Body of pancreas (tissue), 4 donors: ENCODE measurements at regions not wholly inside any gene's neighbourhood (a gene's known extent, or its start where the extent isn't known, plus 50 kb on each side); places are given as distances from the start of the nearest gene placed in this dataset.

Experiments
- ATAC-seq: fragments of 150-250 bp; one replicate; pipeline ENCODE4 v1.9.1; 2016
- DNase-seq, 4 donors: peaks; one replicate each; pipeline ENCODE4 v3.0.0-alpha.2; 2019
- H3K27ac ChIP-seq, 4 donors: fragments of 200-600 bp; sonication (generic); 1 replicate in 3 of 4; 2 replicates in 1 of 4; pipeline versions ENCODE4 v1.5.1 to v1.6.1; 2016 to 2019; ENCODE audit warnings: mild to moderate bottlenecking in 1 of 4, mixed read lengths in 1 of 4, moderate library complexity in 1 of 4
- H3K27me3 ChIP-seq, 2 donors: fragments of 200-600 bp; sonication (generic); one replicate each; pipeline ENCODE4 v1.6.0; 2016; ENCODE audit warnings: mild to moderate bottlenecking in 1 of 2
- H3K36me3 ChIP-seq, 2 donors: fragments of 200-600 bp; sonication (generic); replicated peaks in 1 of 2; 2 replicates each; pipeline ENCODE4 v1.5.1; 2016; ENCODE audit warnings: low read depth in 2 of 2; ENCODE audit not compliant: insufficient read depth in 1 of 2
- H3K4me1 ChIP-seq: fragments of 200-600 bp; sonication (generic); one replicate; pipeline ENCODE4 v1.6.0; 2016
- H3K4me3 ChIP-seq, 2 donors: fragments of 200-600 bp; sonication (generic); 1 replicate in 1 of 2; 2 replicates in 1 of 2; pipeline ENCODE4 v1.5.1; 2016 to 2019
- H3K9me3 ChIP-seq, 3 donors: fragments of 200-600 bp; sonication (generic); 1 replicate in 2 of 3; 2 replicates in 1 of 3; pipeline ENCODE4 v1.5.1; 2016
- CTCF ChIP-seq, 7 experiments: fragments of 450-650 bp in 4 of 7; fragments of 200-600 bp in 3 of 7; sonication (generic) in 3 of 7; IDR thresholded peaks; one replicate each; pipeline ENCODE4 v1.5.1; 2016 to 2019; ENCODE audit warnings: antibody characterized with exemption in 7 of 7
- POLR2A ChIP-seq, 3 donors: fragments of 450-650 bp; IDR thresholded peaks; one replicate each; pipeline ENCODE4 v1.6.1; 2016; ENCODE audit warnings: antibody characterized with exemption in 3 of 3, mild to moderate bottlenecking in 2 of 3
- WGBS, 2 donors: methylation state at CpG; one replicate each; pipeline ENCODE4 v1.1.5; 2017; 5-methylcytosine and 5-hydroxymethylcytosine counted together
- intact Hi-C: fragments of 100-400 bp; cut with DNase I; formaldehyde crosslinking; loops from one replicate; pipeline ENCODE4 v1.15.1; 2023

- DNase-seq (no peak), ATAC-seq (no peak)
- no peak overlapping the region for H3K4me3 ChIP-seq
- TF ChIP-seq POLR2A (IDR thresholded peaks at IDR 0.05) (no peak), CTCF (IDR thresholded peaks at IDR 0.05) (no peak)
- 52 to 69% methylated on average over 2 of the region's 2 CpGs for WGBS, 2 donors
- H3K36me3 ChIP-seq: no peaks in the 10 kb centered on the region
- H3K9me3 ChIP-seq: no peaks in the 10 kb centered on the region
- no peaks in the 10 kb centered on the region for H3K4me1 ChIP-seq
- no peaks in the 10 kb centered on the region for H3K27me3 ChIP-seq
- H3K27ac ChIP-seq: no peak overlapping the region
- intact Hi-C loops: no loop called here
Measured at GRCh38 chr9:108486831-108487230, 369.0 kb downstream of the ACTL7B start.

- intact Hi-C loops: no loop called here
- no peak for ATAC-seq
- Histone ChIP-seq H3K27ac (no peak overlapping the region), H3K4me1 (no peaks in the 10 kb centered on the region), H3K9me3 (no peaks in the 10 kb centered on the region), H3K4me3 (no peak overlapping the region), H3K36me3 (no peaks in the 10 kb centered on the region), H3K27me3 (no peaks in the 10 kb centered on the region)
- DNase-seq: no peak
- 90 to 94% methylated on average over 1 of the region's 1 CpG for WGBS, 2 donors
- TF ChIP-seq POLR2A (IDR thresholded peaks at IDR 0.05): no peak
- TF ChIP-seq CTCF (IDR thresholded peaks at IDR 0.05): no peak
Measured at GRCh38 chr9:108484468-108484867, 371.3 kb downstream of the ACTL7B start.

GRCh38 chr9:108483676-108484075 is 372.1 kb downstream of the ACTL7B start:
- no peak for TF ChIP-seq POLR2A (IDR thresholded peaks at IDR 0.05)
- DNase-seq (no peak), ATAC-seq (no peak)
- Histone ChIP-seq H3K4me3 (no peak overlapping the region), H3K4me1 (no peaks in the 10 kb centered on the region), H3K27me3 (no peaks in the 10 kb centered on the region), H3K36me3 (no peaks in the 10 kb centered on the region), H3K27ac (no peak overlapping the region), H3K9me3 (no peaks in the 10 kb centered on the region)
- intact Hi-C loops: no loop called here
- WGBS, 2 donors: 78 to 88% methylated on average over 1 to 2 of the region's 2 CpGs

GRCh38 chr9:108479989-108480652 is 375.7 kb downstream of the ACTL7B start:
- ATAC-seq (no peak), DNase-seq (no peak)
- TF ChIP-seq POLR2A (IDR thresholded peaks at IDR 0.05) (no peak), CTCF (IDR thresholded peaks at IDR 0.05) (no peak)
- H3K27me3 ChIP-seq: no peaks in the 10 kb centered on the region
- intact Hi-C loops: no loop called here
- H3K9me3 ChIP-seq: no peaks in the 10 kb centered on the region
- WGBS, 2 donors: 78 to 83% methylated on average over 3 of the region's 3 CpGs
- H3K4me1 ChIP-seq: no peaks in the 10 kb centered on the region
- no peak overlapping the region for H3K27ac ChIP-seq
- no peak overlapping the region for H3K4me3 ChIP-seq
- no peaks in the 10 kb centered on the region for H3K36me3 ChIP-seq

GRCh38 chr9:108478431-108479332 is 377.1 kb downstream of the ACTL7B start:
- no peaks in the 10 kb centered on the region for H3K36me3 ChIP-seq
- H3K27ac ChIP-seq: no peak overlapping the region
- intact Hi-C loops: no loop called here
- no peaks in the 10 kb centered on the region for H3K9me3 ChIP-seq
- ATAC-seq (no peak), DNase-seq (no peak)
- TF ChIP-seq CTCF (IDR thresholded peaks at IDR 0.05) (no peak), POLR2A (IDR thresholded peaks at IDR 0.05) (no peak)
- H3K4me3 ChIP-seq: no peak overlapping the region
- no peaks in the 10 kb centered on the region for H3K4me1 ChIP-seq
- no peaks in the 10 kb centered on the region for H3K27me3 ChIP-seq
- WGBS, 2 donors: 68 to 75% methylated on average over 11 of the region's 11 CpGs
